H54 (cell line): ENCODE measurements at regions not wholly inside any gene's neighbourhood (a gene's known extent, or its start where the extent isn't known, plus 50 kb on each side); places are given as distances from the start of the nearest gene placed in this dataset.

Experiments
- DNase-seq: peaks from one replicate; pipeline ENCODE4 v3.0.0; 2011; ENCODE audit warnings: low spot score, mixed read lengths; ENCODE audit not compliant: insufficient read length
- FAIRE-seq: peaks from 3 replicates; lab custom pipeline; 2011; peaks lifted over from hg19 to GRCh38; lab: Jason Lieb, UNC
- POLR2A ChIP-seq: IDR thresholded peaks from 2 replicates; pipeline ENCODE4 v1.6.1; 2011; ENCODE audit warnings: low read depth, mild to moderate bottlenecking, low read length

DNA sequence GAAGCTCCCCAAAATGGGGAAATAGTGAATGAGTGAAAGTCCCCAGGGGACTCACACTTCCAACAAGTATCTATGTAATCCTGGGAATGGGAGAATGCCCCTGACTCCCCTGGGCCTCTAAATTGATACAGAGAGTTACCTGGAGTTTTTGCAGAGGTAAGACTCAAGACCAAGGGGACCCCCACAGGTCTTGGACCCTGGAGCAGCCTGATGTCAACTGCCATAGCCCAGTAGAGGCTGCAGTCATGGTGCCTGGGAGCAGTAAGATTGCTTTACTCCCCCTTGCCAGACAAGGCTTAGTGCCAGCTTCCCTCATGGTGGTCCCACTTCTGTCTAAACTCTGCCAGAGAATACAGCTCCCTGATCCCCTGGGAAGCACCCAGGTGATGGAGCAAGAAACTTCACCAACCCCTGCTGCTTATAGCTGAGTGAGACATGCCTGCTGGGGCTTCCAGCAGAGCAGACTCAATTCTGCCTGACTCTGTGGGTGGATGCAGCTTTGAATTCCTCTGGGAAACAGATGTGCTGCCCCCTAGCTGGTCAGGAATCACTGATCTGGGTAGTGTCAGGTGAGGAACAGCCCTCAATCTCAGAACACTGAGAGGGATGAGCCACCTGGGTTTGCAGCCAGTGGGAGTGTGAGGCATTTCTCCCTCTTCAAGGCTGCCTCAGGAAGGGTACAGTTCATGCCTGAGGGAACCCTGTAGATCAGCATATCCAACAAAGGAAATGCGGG, 485.9 kb downstream of the NSUN3 start:
- no peak for FAIRE-seq
- TF ChIP-seq POLR2A: no peak

DNA sequence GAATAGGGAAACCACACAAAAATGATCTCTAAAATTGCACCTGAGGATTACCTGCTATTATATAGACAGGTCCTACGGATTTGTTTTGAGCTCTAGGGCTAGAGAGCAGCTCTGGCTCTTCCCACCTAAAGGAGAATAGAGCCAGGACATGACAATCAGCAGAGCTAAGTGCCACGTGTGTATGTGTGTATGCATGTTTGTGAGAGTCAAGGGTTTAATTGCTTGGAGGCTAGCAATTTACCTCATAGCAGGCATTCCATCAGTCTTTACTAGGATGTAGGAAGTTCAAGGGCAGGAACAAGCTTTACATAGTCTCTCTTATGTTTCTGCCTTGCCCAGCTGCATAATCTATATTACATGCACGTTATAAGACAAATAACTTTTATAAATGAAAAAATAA, 498.2 kb downstream of the NSUN3 start:
- DNase-seq (no peak), FAIRE-seq (no peak)
- no peak for TF ChIP-seq POLR2A

More for the DNA sequence above, 485.9 kb downstream of the NSUN3 start:
- DNase-seq: no peak

DNA sequence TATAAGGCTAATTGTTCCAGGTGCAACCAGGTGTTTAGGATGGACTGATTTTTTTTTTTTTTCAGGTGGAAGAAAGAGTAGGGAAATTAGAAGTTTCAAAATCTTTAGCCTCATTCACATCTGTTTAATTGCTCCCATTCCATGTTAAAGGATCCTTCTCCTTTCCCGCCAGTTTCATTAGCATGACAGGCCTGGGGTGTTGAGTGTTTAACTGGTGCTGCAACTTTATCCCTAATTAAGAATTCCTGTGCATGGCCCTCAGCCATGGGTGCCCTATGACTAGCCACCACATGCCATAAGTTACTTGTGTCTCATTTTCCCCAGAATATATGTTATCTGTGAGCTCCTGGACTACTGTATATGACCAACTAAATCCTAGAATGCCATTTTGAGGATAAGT, 501.4 kb downstream of the NSUN3 start:
- DNase-seq (no peak), FAIRE-seq (no peak)
- no peak for TF ChIP-seq POLR2A

DNA sequence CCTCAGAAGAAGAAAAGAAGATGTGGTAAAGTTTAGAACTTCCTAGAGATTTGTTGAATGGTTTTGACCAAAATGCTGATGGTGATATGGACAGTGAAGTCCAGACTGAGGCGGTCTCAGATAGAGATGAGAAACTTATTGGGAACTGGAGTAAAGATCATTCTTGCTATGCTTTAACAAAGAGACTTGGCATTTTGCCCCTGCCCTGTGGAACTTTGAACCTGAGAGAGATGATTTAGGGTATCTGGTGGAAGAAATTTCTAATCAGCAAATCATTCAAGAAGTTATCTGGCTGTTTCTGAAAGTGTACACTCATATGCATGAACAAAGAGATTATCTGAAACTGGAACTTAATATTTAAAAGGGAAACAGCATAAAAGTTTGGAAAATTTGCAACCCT, 505.2 kb downstream of the NSUN3 start:
- DNase-seq (no peak), FAIRE-seq (no peak)
- TF ChIP-seq POLR2A: no peak

DNA sequence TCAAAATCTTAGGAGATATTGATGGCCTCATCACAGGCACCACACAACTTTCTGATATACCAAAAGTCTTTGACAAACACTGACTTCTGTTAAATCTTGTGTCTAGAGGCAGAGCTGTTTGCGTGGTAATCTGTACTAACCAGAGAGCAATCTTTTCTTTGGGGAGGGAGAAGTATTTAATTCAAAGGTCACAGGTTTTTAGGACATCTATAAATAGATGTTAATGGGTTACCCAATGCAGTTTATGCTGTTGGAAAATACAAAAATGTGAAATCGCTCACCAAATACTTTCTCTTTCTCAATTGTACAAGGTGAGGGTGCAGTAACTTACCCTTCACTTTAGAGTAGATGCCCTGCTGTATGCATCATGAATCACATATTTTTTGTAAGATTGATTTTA, 510.5 kb downstream of the NSUN3 start:
- no peak for DNase-seq
- FAIRE-seq: no peak
- TF ChIP-seq POLR2A: no peak

DNA sequence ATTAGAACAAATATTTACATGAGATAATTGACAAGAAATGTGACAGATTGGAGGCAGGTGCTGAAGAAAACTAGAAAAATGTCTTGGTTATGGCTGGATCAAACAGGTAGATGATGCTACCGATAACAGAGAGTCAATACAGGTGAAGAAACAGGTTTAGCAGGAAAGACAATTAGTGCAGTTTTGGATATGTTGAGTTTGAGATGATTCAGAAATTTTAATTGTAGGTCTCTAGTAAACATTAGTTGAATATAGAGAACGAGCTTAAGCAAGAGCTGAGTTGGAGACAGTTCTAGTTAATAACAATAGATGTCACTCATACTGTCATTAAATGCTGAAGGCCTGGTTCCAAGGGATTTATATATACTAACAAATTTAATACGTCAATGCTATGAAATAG, 524.4 kb downstream of the NSUN3 start:
- TF ChIP-seq POLR2A: no peak
- no peak for DNase-seq
- no peak for FAIRE-seq

DNA sequence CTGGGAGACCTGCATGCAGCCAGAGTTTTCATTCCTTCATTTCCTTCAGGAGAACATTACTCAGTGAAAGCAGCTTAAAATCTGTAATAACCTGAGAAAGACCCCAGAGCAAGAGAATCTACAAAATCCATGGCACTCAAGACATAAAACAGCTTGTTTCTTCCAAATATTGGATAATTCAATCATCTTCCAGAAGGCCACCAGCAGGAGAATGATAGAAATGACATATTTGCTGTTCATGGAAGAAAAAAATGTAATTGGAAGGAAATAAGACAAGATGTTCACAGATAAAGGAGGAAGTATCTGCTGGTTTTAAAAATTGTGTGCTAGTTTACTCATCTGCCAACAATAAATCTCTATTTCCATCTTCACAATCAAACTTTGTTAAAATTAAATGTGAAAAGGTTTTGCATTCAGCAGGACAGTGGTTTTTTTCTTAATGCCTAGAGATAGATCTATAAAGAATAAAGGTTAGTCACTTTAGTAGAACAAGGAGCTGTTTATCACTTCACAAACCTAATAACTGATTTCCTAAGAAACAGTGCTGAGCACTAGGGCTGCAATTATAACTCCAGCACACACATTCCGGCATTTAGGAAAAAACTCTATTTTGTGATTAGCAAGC, 530.8 kb downstream of the NSUN3 start:
- no peak for FAIRE-seq
- no peak for DNase-seq

DNA sequence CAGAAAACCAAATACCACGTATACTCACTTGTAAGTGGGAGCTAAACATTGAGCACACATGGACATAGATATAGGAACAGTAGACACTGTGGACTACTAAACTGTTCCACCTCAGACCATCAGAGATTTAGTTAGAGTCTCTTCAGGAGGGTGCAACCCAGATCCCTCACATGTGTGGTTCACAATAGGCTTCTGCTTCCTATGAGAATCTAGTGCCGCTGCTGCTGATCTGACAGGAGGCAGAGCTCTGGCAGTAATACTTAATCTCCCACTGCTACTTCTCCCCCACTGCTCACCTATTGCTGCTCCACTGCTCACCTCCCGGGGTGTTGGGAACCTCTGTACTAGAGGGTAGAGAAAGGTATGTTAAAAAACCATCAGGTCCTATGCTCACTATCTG, 533.3 kb downstream of the NSUN3 start:
- FAIRE-seq: no peak
- DNase-seq: no peak
- TF ChIP-seq POLR2A: no peak

More for the DNA sequence above, 530.8 kb downstream of the NSUN3 start:
- TF ChIP-seq POLR2A: no peak

DNA sequence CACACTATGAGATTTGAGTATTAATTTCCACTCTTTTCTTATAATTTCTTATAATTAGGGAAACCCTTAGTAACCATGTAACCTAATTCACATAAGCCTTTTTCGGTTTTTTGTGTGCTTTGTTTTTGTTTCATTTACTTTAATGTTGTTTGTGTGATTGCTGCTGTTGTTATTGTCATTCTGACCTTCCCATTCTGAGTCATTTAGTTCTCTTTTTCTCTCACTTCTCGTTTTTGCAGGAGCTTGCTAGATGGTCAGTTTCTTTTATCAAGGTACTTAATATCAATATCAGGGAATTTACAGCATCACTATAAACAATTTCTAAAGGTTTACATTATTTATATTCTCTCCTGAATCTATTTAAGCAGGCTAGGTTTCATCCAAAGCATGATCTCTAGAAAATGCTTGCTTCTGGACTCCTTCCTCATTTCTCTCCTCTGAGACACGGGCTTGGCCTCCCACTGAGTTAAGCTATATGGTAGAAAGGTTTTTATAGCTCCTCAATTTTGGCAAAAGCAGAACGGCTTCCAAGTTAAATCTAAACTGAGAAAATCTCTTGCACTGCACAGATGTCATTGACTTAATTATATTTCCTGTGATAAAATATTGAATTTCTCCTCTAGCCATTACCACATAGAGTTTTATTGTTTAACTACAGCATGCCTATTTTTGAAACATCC, 534.2 kb downstream of the NSUN3 start:
- DNase-seq: no peak
- FAIRE-seq: no peak
- no peak for TF ChIP-seq POLR2A

DNA sequence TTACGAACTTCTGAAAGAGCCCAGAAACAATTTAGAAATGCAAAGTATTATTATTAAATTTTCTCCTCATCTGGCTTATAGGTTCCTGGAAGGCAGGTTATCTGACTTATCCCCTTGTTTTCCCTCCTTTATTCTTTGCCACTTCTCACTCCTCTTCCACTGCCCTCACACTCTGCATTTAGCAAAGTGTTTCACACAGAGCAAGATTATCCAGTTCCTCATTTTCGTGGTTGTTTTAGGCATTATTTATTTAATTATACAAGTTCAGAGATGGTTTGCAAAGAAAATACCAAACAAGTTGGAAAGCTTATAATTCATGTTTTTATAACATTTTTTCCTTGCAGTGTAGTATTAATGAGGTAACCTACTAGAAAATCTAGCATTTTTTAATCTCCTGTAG, 544.9 kb downstream of the NSUN3 start:
- FAIRE-seq (no peak), DNase-seq (no peak)
- no peak for TF ChIP-seq POLR2A

DNA sequence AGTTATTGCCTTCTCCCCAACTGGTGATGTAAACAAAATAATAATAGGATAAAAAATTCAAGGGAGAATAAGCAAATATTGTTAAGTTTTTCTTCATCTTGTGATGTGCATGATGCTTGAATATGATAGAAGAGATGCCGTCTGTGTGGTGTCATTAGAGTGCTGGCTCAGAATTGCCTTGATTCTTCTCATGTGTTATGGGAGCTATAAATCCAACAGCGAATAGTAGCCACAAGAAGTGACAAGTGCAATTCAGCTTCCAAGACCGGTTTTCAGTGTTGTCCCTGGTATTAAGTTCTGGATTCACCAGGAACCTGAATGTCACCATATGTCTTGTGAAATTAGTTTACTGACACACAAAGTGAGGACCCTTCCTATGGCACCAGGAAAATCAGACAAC, 547.0 kb downstream of the NSUN3 start:
- FAIRE-seq: no peak
- no peak for TF ChIP-seq POLR2A
- DNase-seq: no peak

DNA sequence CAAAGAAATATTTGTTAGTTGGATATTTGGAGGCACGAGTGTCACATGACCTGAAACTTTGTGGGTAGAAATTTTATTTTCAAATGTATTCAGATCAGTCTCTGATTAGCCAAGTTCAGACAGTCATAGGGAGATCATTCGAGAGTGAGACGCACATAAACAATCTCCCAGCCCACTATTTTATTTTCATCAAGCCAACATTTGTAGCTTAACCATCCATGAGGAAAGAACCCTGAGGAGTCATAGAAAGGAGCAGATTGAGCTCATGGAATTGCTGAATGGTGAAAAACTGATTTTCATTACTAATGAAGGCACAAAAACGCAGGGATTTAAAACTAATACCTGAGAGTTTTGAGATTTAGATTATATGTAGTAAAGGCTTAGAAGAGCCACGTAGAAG, 548.7 kb downstream of the NSUN3 start:
- TF ChIP-seq POLR2A: no peak
- DNase-seq (no peak), FAIRE-seq (no peak)

DNA sequence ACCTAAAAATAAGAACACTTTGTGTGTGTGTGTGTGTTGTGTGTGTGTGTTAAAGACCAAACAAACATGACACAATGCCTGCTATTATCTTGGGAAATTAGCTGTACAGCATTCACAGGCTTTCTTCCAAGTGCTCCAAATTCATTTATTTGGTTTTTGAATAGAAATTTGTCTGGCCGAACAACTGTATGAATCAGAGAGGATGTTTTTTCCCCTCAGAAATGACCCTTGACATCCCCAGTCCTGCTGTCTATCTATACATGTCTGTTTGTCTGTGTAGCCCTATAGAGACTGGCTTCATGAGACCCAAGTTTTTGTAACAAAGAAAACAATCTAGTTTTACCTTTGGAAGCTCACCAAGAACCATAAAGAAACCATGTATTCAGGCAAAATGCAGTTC, 549.8 kb downstream of the NSUN3 start:
- FAIRE-seq: no peak
- no peak for TF ChIP-seq POLR2A

DNA sequence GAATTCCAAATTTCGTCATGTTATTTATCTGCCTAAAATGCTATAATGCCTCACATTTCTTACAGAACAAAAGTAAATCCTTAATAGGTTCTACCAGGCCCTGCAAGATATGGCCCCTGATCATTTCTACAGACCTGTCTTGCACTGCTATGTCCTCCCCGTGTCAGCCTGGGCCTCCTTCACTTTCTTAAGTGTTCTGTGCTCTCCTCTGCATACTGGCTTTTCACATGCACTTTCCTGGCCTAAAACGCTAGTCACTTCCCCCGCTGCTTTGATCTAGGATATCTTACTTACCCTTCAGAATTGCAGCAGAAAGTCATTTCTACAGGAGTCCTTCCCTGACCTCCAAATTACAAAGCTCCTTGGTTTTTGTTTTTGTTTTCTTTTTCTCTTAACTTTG, 551.3 kb downstream of the NSUN3 start:
- TF ChIP-seq POLR2A: no peak
- no peak for DNase-seq

More for the DNA sequence above, 549.8 kb downstream of the NSUN3 start:
- no peak for DNase-seq

DNA sequence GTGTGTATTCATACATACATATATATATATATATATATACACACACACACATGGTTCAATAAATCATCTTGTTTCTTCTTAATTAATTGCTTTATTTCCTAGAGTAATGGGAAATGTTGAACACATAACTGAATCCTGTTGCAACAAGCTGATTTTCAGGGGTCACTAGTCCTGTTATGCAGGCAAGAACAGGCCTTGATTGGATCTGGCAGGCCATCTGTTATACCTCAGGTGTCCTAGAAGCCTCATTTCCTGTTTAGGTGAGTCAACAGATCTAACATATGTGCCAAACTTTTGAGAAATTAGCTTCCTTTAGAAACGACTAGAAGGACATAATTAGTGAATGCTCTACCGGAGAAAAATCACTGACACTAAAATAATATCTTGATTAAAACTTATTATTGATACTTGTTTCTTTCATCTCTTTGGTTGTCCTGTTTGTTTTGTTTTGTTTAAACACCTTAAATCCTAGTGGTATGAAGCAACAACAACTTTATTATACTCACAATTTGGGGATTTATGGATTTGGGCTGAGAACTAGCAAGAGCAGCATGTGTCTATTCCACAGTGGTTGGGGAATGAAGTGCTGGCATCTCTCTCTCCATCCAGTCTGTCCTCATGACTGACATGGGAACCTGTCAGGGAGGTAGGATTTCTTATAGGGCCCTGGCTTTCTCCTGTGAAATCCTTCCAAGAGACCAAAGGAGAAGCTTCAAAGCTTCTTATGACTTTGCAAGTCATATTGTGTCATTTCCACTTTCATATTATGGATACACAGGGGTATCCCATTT, 552.6 kb downstream of the NSUN3 start:
- FAIRE-seq: no peak
- TF ChIP-seq POLR2A: no peak
- DNase-seq: no peak

More for the DNA sequence above, 551.3 kb downstream of the NSUN3 start:
- no peak for FAIRE-seq
